Transverse colon (tissue), 4 donors: ENCODE measurements at regions not wholly inside any gene's neighbourhood (a gene's known extent, or its start where the extent isn't known, plus 50 kb on each side); places are given as distances from the start of the nearest gene placed in this dataset.

Source experiments
- DNase-seq: peaks from one replicate; pipeline ENCODE4 v3.0.0-alpha.2; 2019
- H3K27ac ChIP-seq, 4 donors: fragments of 200-600 bp; sonication (generic); 2 replicates each; pipeline ENCODE4 v1.5.1; 2016 to 2018; ENCODE audit warnings: inconsistent platforms in 4 of 4
- H3K27me3 ChIP-seq: fragments of 200-600 bp; sonication (generic); 2 replicates; pipeline ENCODE4 v1.5.1; 2017; ENCODE audit warnings: inconsistent platforms
- H3K36me3 ChIP-seq, 4 donors: fragments of 200-600 bp; sonication (generic); 2 replicates each; pipeline ENCODE4 v1.5.1; 2017 to 2019; ENCODE audit warnings: inconsistent platforms in 4 of 4
- H3K4me1 ChIP-seq, 4 donors: fragments of 200-600 bp; sonication (generic); 2 replicates each; pipeline ENCODE4 v1.5.1; 2017 to 2020; ENCODE audit warnings: inconsistent platforms in 4 of 4
- H3K4me3 ChIP-seq, 4 donors: fragments of 200-600 bp; sonication (generic); 1 replicate in 1 of 4; 2 replicates in 3 of 4; pipeline versions ENCODE4 v1.5.1 to v1.6.1; 2017 to 2019; ENCODE audit warnings: inconsistent platforms in 4 of 4
- H3K9me3 ChIP-seq, 2 donors: fragments of 200-600 bp; sonication (generic); 2 replicates each; pipeline ENCODE4 v1.5.1; 2017 to 2019; ENCODE audit warnings: inconsistent platforms in 2 of 2
- EP300 ChIP-seq: sonication (generic); formaldehyde crosslinking; IDR thresholded peaks from one replicate; pipeline ENCODE4 v1.6.1; 2017; ENCODE audit warnings: antibody characterized with exemption, low read depth
- POLR2A ChIP-seq: fragments of 450-650 bp; IDR thresholded peaks from one replicate; pipeline ENCODE4 v1.6.1; 2016; ENCODE audit warnings: antibody characterized with exemption, mild to moderate bottlenecking, moderate library complexity
- POLR2AphosphoS5 ChIP-seq, 3 donors: sonication (generic); formaldehyde crosslinking; IDR thresholded peaks; one replicate each; pipeline ENCODE4 v1.6.1; 2016; ENCODE audit warnings: antibody characterized with exemption in 3 of 3
- WGBS, 2 donors: methylation state at CpG; one replicate each; pipeline ENCODE4 v1.1.5; 2018; ENCODE audit warnings: low coverage in 1 of 2; 5-methylcytosine and 5-hydroxymethylcytosine counted together
- in situ Hi-C, 4 donors: fragments of 200-750 bp; cut with MboI; loops; one replicate each; pipeline versions ENCODE4 v1.15.0 to v1.15.1; 2017; ENCODE audit warnings: low sequenced_read_pairs in 3 of 4, low pct_ligation_motif_present in 1 of 4, low pct_unique_long_range_greater_than_20kb in 1 of 4
- intact Hi-C: fragments of 100-400 bp; cut with DNase I; formaldehyde crosslinking; loops from one replicate; pipeline ENCODE4 v1.15.1; 2023; ENCODE audit warnings: low total_unique reads
- TF ChIP-seq, protein P1 (sequence below), 5 experiments: fragments of 200-600 bp in 3 of 5; fragments of 450-650 bp in 2 of 5; sonication (generic) in 3 of 5; IDR thresholded peaks; 1 replicate in 2 of 5; 2 replicates in 3 of 5; pipeline ENCODE4 v1.5.1; 2016 to 2017; ENCODE audit warnings: antibody characterized with exemption in 5 of 5, inconsistent platforms in 3 of 5, mild to moderate bottlenecking in 2 of 5, moderate library complexity in 1 of 5

DNA sequence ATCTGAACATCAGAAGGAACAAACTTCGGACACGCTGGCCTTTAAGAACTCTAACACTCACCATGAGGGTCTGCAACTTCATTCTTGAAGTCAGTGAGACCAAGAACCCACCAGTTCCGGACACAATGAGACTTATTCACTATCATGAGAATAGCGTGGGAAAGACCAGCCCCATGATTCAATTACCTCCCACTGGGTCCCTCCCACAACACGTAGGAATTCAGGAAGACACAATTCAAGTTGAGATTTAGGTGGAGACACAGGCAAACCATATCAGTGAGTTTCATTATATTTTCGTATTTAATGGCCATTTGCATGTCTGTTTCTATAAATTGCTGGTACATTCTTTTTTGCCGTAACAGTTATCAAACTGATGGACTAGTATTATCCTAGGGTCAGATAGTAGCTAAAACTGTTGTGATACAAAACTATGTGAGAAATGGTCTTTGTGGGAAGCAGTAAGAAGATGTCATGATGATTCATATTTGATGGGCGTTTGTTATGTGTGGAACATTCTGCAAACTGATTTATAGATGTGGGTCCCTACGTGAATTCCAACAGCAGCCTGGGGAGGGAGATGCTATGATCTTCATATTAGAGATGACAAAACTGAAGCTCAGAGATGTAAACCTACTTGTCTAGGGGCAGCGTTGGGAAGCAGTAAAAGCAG is 282.4 kb upstream of the TMEM132C start:
- H3K27me3 ChIP-seq: no peaks in the 10 kb centered on the region
- TF ChIP-seq EP300: no peak
- no peak for TF ChIP-seq POLR2AphosphoS5 (IDR thresholded peaks at IDR 0.05)
- TF ChIP-seq, protein P1, sequence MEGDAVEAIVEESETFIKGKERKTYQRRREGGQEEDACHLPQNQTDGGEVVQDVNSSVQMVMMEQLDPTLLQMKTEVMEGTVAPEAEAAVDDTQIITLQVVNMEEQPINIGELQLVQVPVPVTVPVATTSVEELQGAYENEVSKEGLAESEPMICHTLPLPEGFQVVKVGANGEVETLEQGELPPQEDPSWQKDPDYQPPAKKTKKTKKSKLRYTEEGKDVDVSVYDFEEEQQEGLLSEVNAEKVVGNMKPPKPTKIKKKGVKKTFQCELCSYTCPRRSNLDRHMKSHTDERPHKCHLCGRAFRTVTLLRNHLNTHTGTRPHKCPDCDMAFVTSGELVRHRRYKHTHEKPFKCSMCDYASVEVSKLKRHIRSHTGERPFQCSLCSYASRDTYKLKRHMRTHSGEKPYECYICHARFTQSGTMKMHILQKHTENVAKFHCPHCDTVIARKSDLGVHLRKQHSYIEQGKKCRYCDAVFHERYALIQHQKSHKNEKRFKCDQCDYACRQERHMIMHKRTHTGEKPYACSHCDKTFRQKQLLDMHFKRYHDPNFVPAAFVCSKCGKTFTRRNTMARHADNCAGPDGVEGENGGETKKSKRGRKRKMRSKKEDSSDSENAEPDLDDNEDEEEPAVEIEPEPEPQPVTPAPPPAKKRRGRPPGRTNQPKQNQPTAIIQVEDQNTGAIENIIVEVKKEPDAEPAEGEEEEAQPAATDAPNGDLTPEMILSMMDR (IDR thresholded peaks at IDR 0.05): no peak
- TF ChIP-seq POLR2A: no peak
- H3K27ac ChIP-seq: no peak overlapping the region
- in situ Hi-C loops (no loop called here), intact Hi-C loops (no loop called here)
- H3K36me3 ChIP-seq: no peaks in the 10 kb centered on the region
- DNase-seq: no peak
- H3K4me1 ChIP-seq: no peaks in the 10 kb centered on the region
- H3K9me3 ChIP-seq: no peaks in the 10 kb centered on the region
- no peak overlapping the region for H3K4me3 ChIP-seq
- 75% methylated on average over 6 to 10 of the region's 10 CpGs for WGBS, 2 donors

DNA sequence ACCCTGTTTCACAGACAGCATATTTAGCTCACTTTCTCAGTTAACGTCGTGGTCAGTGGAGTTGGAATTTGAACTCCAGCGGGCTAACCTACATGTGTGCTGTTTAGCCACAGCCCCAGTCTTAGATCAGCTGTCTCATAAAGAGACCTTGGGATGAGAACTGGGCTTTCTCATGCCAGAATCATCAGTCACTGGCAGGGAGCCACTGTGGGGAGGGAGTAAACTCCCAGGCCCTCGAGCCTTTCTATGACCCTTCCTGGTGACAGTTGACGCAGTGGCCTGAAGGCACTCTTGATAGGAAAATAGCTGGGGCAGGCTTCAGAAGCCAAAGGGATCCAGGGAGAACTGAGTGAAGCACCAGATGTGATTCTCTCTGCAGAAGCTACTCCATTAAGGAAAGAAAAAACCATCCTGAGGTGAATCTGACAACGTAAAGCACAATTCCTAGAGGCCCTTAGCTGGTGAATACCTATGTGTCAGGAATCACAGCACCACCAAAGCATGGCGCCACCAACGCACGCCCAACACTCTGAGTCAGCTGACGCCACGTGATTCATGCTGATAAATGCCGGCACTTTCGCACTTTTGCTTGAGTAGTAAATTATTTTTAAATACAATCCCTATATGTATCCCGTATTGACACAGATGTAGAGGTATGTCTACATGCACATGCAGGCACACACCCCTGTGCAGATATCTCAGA is 279.6 kb upstream of the TMEM132C start:
- Histone ChIP-seq H3K9me3 (no peaks in the 10 kb centered on the region), H3K4me3 (no peak overlapping the region), H3K27me3 (no peaks in the 10 kb centered on the region), H3K27ac (no peak overlapping the region), H3K36me3 (no peaks in the 10 kb centered on the region), H3K4me1 (no peaks in the 10 kb centered on the region)
- in situ Hi-C loops (no loop called here), intact Hi-C loops (no loop called here)
- 53 to 76% methylated on average over 3 to 14 of the region's 14 CpGs for WGBS, 2 donors
- TF ChIP-seq POLR2A (no peak), EP300 (no peak), POLR2AphosphoS5 (IDR thresholded peaks at IDR 0.05) (no peak)
- TF ChIP-seq, protein P1 (IDR thresholded peaks at IDR 0.05): no peak
- no peak for DNase-seq

DNA sequence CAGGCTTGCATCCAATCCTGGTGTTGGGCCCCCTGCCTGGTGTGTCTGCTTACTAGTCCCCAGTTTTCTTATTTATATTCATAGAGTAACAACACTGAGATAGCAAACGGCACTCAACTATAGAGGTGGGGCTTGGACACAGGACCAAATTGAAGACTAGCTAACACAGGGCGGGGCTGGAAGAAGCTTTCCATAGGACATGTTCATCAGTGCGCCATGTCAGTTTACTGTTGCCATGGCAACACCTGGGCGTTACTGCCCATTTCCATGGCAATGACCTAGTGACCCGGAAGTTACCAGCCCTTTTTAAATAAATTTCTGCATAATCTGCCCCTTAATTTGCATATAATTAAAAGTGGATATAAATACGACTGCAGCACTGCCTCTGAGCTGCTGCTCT is 275.5 kb upstream of the TMEM132C start:
- H3K4me3 ChIP-seq: no peak overlapping the region
- in situ Hi-C loops: no loop called here
- no peak for TF ChIP-seq POLR2A
- no peak for TF ChIP-seq EP300
- TF ChIP-seq, protein P1 (IDR thresholded peaks at IDR 0.05): no peak
- no peak for TF ChIP-seq POLR2AphosphoS5 (IDR thresholded peaks at IDR 0.05)
- no peaks in the 10 kb centered on the region for H3K36me3 ChIP-seq
- no peaks in the 10 kb centered on the region for H3K27me3 ChIP-seq
- no peaks in the 10 kb centered on the region for H3K9me3 ChIP-seq
- DNase-seq: no peak
- no peaks in the 10 kb centered on the region for H3K4me1 ChIP-seq
- WGBS, 2 donors: 88% methylated on average over 4 to 6 of the region's 6 CpGs
- no peak overlapping the region for H3K27ac ChIP-seq
- intact Hi-C loops: no loop called here

DNA sequence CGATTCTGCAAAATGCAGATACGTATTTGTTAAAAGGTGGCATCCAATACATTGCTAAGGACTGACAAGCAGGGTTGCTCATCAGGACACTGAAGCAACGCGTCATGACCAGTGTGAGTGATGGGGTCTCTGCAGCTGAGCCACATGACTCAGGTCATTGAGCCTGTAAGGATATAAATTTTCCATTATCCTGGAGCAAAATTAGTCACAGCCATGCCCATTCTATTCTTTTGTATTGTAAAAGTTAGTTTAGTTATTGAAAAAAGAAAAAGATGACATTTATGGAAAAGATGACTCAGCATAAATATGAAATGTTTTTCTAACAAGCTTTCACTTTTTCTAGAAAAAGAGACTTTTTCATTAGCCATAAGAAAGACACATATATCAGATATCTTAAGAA is 268.0 kb upstream of the TMEM132C start:
- WGBS, 2 donors: 83 to 89% methylated on average over 4 of the region's 4 CpGs
- DNase-seq: no peak
- Histone ChIP-seq H3K4me1 (no peaks in the 10 kb centered on the region), H3K9me3 (no peaks in the 10 kb centered on the region), H3K4me3 (no peak overlapping the region), H3K27me3 (no peaks in the 10 kb centered on the region), H3K27ac (no peak overlapping the region), H3K36me3 (no peaks in the 10 kb centered on the region)
- intact Hi-C loops: no loop called here
- TF ChIP-seq, protein P1 (IDR thresholded peaks at IDR 0.05): no peak
- TF ChIP-seq POLR2AphosphoS5 (IDR thresholded peaks at IDR 0.05) (no peak), POLR2A (no peak), EP300 (no peak)
- in situ Hi-C loops: no loop called here
